GM19043 (cell line): ENCODE measurements at regions not wholly inside any gene's neighbourhood (a gene's known extent, or its start where the extent isn't known, plus 50 kb on each side); places are given as distances from the start of the nearest gene placed in this dataset.

ENCODE experiments used
- ATAC-seq: cut with Tn5 transposase; IDR thresholded peaks from one replicate; pipeline ENCODE4 v1.9.1; 2021; ENCODE audit warnings: low read depth; ENCODE audit not compliant: unreplicated experiment

GRCh38 chr2:5539282-5540165 lies 152.7 kb upstream of the SOX11 start:
- ATAC-seq = no peak

- ATAC-seq = no peak
Measured at GRCh38 chr2:5540856-5541255, 151.3 kb upstream of the SOX11 start.

GRCh38 chr2:5544205-5544786 lies 147.9 kb upstream of the SOX11 start:
- ATAC-seq = no peak

GRCh38 chr2:5546181-5546580 lies 146.0 kb upstream of the SOX11 start:
- ATAC-seq = no peak

GRCh38 chr2:5548991-5549715 lies 143.0 kb upstream of the SOX11 start:
- ATAC-seq = no peak

GRCh38 chr2:5549771-5550170 lies 142.4 kb upstream of the SOX11 start:
- ATAC-seq = no peak

GRCh38 chr2:5555636-5556035 lies 136.5 kb upstream of the SOX11 start:
- ATAC-seq = no peak

GRCh38 chr2:5561006-5561405 lies 131.2 kb upstream of the SOX11 start:
- ATAC-seq = no peak

GRCh38 chr2:5562426-5562825 lies 129.8 kb upstream of the SOX11 start:
- ATAC-seq = no peak

GRCh38 chr2:5562865-5563264 lies 129.3 kb upstream of the SOX11 start:
- ATAC-seq = no peak

GRCh38 chr2:5563411-5563810 lies 128.8 kb upstream of the SOX11 start:
- ATAC-seq = no peak

- ATAC-seq = no peak
Measured at GRCh38 chr2:5569256-5569655, 122.9 kb upstream of the SOX11 start.

- ATAC-seq = no peak
Measured at GRCh38 chr2:5576015-5576414, 116.2 kb upstream of the SOX11 start.

GRCh38 chr2:5587766-5588165 lies 104.4 kb upstream of the SOX11 start:
- no peak for ATAC-seq

GRCh38 chr2:5588601-5589000 lies 103.6 kb upstream of the SOX11 start:
- no peak for ATAC-seq

GRCh38 chr2:5589183-5589582 lies 103.0 kb upstream of the SOX11 start:
- ATAC-seq = no peak

GRCh38 chr2:5590886-5591285 lies 101.3 kb upstream of the SOX11 start:
- no peak for ATAC-seq

GRCh38 chr2:5592916-5593315 lies 99.3 kb upstream of the SOX11 start:
- ATAC-seq = no peak

GRCh38 chr2:5594249-5594695 lies 97.9 kb upstream of the SOX11 start:
- no peak for ATAC-seq

GRCh38 chr2:5596868-5597267 lies 95.3 kb upstream of the SOX11 start:
- ATAC-seq = no peak

- ATAC-seq = no peak
Measured at GRCh38 chr2:5598156-5598555, 94.0 kb upstream of the SOX11 start.
